Body of pancreas (tissue), 4 donors: ENCODE measurements at regions not wholly inside any gene's neighbourhood (a gene's known extent, or its start where the extent isn't known, plus 50 kb on each side); places are given as distances from the start of the nearest gene placed in this dataset.

ENCODE experiments used
- POLR2A ChIP-seq, 3 donors: fragments of 450-650 bp; IDR thresholded peaks; one replicate each; pipeline ENCODE4 v1.6.1; 2016; ENCODE audit warnings: antibody characterized with exemption in 3 of 3, mild to moderate bottlenecking in 2 of 3
- TF ChIP-seq, protein P1 (sequence below), 7 experiments: fragments of 450-650 bp in 4 of 7; fragments of 200-600 bp in 3 of 7; sonication (generic) in 3 of 7; IDR thresholded peaks; one replicate each; pipeline ENCODE4 v1.5.1; 2016 to 2019; ENCODE audit warnings: antibody characterized with exemption in 7 of 7

DNA sequence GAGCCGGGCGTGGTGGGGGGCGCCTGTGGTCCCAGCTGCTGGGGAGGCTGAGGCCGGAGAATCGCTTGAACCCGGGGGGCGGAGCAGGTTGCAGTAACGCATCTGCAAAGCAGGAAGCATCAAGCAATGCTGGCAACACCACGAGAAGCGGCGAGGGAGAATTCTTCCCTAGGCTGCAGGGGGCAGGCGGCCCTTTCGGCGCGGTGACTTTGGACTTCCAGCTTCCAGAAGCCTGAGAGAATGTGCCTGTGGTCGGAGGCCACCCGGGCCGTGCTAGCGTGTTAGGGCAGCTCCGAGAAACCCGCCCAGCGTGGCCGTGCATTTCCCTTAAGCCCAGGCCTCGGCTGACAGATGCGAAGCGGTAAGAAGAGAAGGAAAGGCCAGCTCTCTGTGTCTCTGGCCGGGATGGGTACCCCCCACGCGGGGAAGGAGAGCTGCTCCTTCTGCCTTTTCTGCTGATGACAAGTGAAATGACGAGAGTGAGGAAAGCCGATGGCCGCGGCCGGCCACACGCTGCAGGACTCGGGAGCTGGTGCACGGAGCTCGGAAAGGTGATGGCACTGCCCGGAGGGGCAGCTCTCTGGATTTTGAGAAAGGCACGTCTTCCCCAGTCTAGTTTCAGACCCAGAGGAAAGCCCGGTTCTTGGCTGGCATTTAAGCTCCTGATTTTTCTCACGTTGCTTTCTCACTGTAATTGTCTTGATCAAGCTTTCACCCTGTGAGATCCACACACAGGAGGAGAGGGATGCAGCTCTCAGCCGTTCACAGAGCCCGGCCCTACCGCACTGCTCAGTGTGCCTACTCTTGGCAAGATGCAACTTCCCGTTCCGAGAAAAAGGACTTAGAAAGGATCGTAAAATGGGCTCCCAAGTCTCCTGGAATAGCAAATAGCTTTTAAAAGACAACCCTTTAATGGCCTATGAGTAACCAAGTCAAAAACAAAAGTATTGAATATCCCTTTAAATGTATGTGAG is 68.3 kb upstream of the EXOC2 start:
- TF ChIP-seq POLR2A (IDR thresholded peaks at IDR 0.05) = no peak
- TF ChIP-seq, protein P1, sequence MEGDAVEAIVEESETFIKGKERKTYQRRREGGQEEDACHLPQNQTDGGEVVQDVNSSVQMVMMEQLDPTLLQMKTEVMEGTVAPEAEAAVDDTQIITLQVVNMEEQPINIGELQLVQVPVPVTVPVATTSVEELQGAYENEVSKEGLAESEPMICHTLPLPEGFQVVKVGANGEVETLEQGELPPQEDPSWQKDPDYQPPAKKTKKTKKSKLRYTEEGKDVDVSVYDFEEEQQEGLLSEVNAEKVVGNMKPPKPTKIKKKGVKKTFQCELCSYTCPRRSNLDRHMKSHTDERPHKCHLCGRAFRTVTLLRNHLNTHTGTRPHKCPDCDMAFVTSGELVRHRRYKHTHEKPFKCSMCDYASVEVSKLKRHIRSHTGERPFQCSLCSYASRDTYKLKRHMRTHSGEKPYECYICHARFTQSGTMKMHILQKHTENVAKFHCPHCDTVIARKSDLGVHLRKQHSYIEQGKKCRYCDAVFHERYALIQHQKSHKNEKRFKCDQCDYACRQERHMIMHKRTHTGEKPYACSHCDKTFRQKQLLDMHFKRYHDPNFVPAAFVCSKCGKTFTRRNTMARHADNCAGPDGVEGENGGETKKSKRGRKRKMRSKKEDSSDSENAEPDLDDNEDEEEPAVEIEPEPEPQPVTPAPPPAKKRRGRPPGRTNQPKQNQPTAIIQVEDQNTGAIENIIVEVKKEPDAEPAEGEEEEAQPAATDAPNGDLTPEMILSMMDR (IDR thresholded peaks at IDR 0.05) = no peak
